ENCODE measurements at regions not wholly inside any gene's neighbourhood (a gene's known extent, or its start where the extent isn't known, plus 50 kb on each side); places are given as distances from the start of the nearest gene placed in this dataset.

- 89% methylated on average over 4 of the region's 5 CpGs for WGBS (ENCODE audit: insufficient coverage)
- Mint-ChIP-seq H3K27me3 (ENCODE audit: low read depth in 2 of 2) (peaks cover 3 to 22% of the 10 kb centered on the region in 2 donors), H3K27ac (no peak overlapping the region), H3K9me3 (no peaks in the 10 kb centered on the region), H3K36me3 (peaks cover 4% of the 10 kb centered on the region), H3K4me1 (no peaks in the 10 kb centered on the region), H3K4me3 (no peak overlapping the region)
- no peaks in the 10 kb centered on the region for H3K36me3 ChIP-seq (ENCODE audit: control insufficient read depth, insufficient read depth, low read length)
- ATAC-seq (no peak), DNase-seq (no peak)
- H3K27ac ChIP-seq (ENCODE audit: low read length) = no peak overlapping the region
- H3K9me3 ChIP-seq (ENCODE audit: control insufficient read depth, insufficient read depth, low read length) = no peaks in the 10 kb centered on the region
- TF ChIP-seq CTCF (IDR thresholded peaks at IDR 0.05) = no peak
- no peaks in the 10 kb centered on the region for H3K4me1 ChIP-seq (ENCODE audit: control insufficient read depth, insufficient read depth, low read length)
- no peak overlapping the region for H3K4me3 ChIP-seq (ENCODE audit: low read length)
- intact Hi-C loops (cut with micrococcal nuclease) = no loop called here
- H3K27me3 ChIP-seq (ENCODE audit: control insufficient read depth, insufficient read depth, low read length) = no peaks in the 10 kb centered on the region
Observed at GRCh38 chrX:39504850-39505259, 592.9 kb downstream of the BCOR start.

- intact Hi-C loops (cut with micrococcal nuclease) = no loop called here
- Mint-ChIP-seq H3K9me3 (no peaks in the 10 kb centered on the region), H3K27me3 (ENCODE audit: low read depth in 2 of 2) (peaks cover 2 to 20% of the 10 kb centered on the region in 2 donors), H3K36me3 (peaks cover 11% of the 10 kb centered on the region), H3K4me3 (no peak overlapping the region), H3K27ac (no peak overlapping the region), H3K4me1 (no peaks in the 10 kb centered on the region)
- H3K27me3 ChIP-seq (ENCODE audit: control insufficient read depth, insufficient read depth, low read length) = no peaks in the 10 kb centered on the region
- H3K36me3 ChIP-seq (ENCODE audit: control insufficient read depth, insufficient read depth, low read length) = no peaks in the 10 kb centered on the region
- no peaks in the 10 kb centered on the region for H3K4me1 ChIP-seq (ENCODE audit: control insufficient read depth, insufficient read depth, low read length)
- no peak overlapping the region for H3K27ac ChIP-seq (ENCODE audit: low read length)
- TF ChIP-seq CTCF (IDR thresholded peaks at IDR 0.05) = no peak
- H3K4me3 ChIP-seq (ENCODE audit: low read length) = no peak overlapping the region
- H3K9me3 ChIP-seq (ENCODE audit: control insufficient read depth, insufficient read depth, low read length) = no peaks in the 10 kb centered on the region
- DNase-seq = no peak
- no peak for ATAC-seq
- 90% methylated on average over 9 of the region's 9 CpGs for WGBS (ENCODE audit: insufficient coverage)
Observed at GRCh38 chrX:39506131-39506530, 591.6 kb downstream of the BCOR start.

- no peak for DNase-seq
- Mint-ChIP-seq H3K4me1 (no peaks in the 10 kb centered on the region), H3K36me3 (peaks cover 11% of the 10 kb centered on the region), H3K27ac (no peak overlapping the region), H3K9me3 (no peaks in the 10 kb centered on the region), H3K4me3 (no peak overlapping the region), H3K27me3 (ENCODE audit: low read depth in 2 of 2) (peaks cover 0 to 20% of the 10 kb centered on the region in 2 donors)
- intact Hi-C loops (cut with micrococcal nuclease) = no loop called here
- no peaks in the 10 kb centered on the region for H3K27me3 ChIP-seq (ENCODE audit: control insufficient read depth, insufficient read depth, low read length)
- 80% methylated on average over 8 of the region's 8 CpGs for WGBS (ENCODE audit: insufficient coverage)
- no peak overlapping the region for H3K27ac ChIP-seq (ENCODE audit: low read length)
- no peaks in the 10 kb centered on the region for H3K9me3 ChIP-seq (ENCODE audit: control insufficient read depth, insufficient read depth, low read length)
- no peaks in the 10 kb centered on the region for H3K36me3 ChIP-seq (ENCODE audit: control insufficient read depth, insufficient read depth, low read length)
- H3K4me3 ChIP-seq (ENCODE audit: low read length) = no peak overlapping the region
- ATAC-seq = no peak
- H3K4me1 ChIP-seq (ENCODE audit: control insufficient read depth, insufficient read depth, low read length) = no peaks in the 10 kb centered on the region
- no peak for TF ChIP-seq CTCF (IDR thresholded peaks at IDR 0.05)
Observed at GRCh38 chrX:39507034-39507433, 590.7 kb downstream of the BCOR start.

- Mint-ChIP-seq H3K4me3 (no peak overlapping the region), H3K27me3 (ENCODE audit: low read depth in 2 of 2) (peaks cover 0 to 20% of the 10 kb centered on the region in 2 donors), H3K9me3 (no peaks in the 10 kb centered on the region), H3K4me1 (no peaks in the 10 kb centered on the region), H3K36me3 (peaks cover 11% of the 10 kb centered on the region), H3K27ac (no peak overlapping the region)
- Histone ChIP-seq H3K36me3 (ENCODE audit: control insufficient read depth, insufficient read depth, low read length) (no peaks in the 10 kb centered on the region), H3K9me3 (ENCODE audit: control insufficient read depth, insufficient read depth, low read length) (no peaks in the 10 kb centered on the region), H3K27ac (ENCODE audit: low read length) (no peak overlapping the region), H3K4me1 (ENCODE audit: control insufficient read depth, insufficient read depth, low read length) (no peaks in the 10 kb centered on the region), H3K27me3 (ENCODE audit: control insufficient read depth, insufficient read depth, low read length) (no peaks in the 10 kb centered on the region), H3K4me3 (ENCODE audit: low read length) (no peak overlapping the region)
- DNase-seq = peak in 1 of 2 donors; percentile 2
- no peak for TF ChIP-seq CTCF (IDR thresholded peaks at IDR 0.05)
- WGBS (ENCODE audit: insufficient coverage) = 91% methylated on average over 4 of the region's 4 CpGs
- intact Hi-C loops (cut with micrococcal nuclease) = no loop called here
- ATAC-seq = no peak
Observed at GRCh38 chrX:39507617-39508299, 590.0 kb downstream of the BCOR start.

All from natural killer cell (primary cell).